C4-2B (cell line): ENCODE measurements at regions not wholly inside any gene's neighbourhood (a gene's known extent, or its start where the extent isn't known, plus 50 kb on each side); places are given as distances from the start of the nearest gene placed in this dataset.

Source experiments
- ZFX ChIP-seq: fragments of 450-650 bp; IDR thresholded peaks from 2 replicates; pipeline ENCODE4 v1.6.1; 2017
- TF ChIP-seq, protein P1 (sequence below): fragments of 450-650 bp; conservative IDR thresholded peaks from 2 replicates; pipeline ENCODE4 v1.5.1; 2017; ENCODE audit warnings: mild to moderate bottlenecking

DNA sequence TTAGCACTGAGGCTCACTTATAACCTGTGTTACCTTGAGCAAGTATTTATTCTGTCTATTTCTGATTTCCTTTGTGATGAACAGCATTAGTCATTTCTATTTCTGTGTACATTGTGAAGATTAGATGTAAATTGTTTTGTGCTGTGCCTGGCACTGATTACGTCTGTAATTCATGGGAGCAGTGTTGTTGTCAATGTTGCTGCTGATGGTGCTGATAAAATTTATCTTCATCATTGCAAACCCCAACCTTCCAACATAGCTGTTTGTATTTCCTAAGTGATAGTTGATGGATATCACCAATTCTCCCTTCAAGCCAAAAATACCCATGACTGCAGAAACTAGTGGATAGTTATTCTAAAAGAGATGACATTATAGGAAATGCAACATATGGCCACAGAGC, 400.5 kb upstream of the GRM3 start:
- TF ChIP-seq, protein P1, sequence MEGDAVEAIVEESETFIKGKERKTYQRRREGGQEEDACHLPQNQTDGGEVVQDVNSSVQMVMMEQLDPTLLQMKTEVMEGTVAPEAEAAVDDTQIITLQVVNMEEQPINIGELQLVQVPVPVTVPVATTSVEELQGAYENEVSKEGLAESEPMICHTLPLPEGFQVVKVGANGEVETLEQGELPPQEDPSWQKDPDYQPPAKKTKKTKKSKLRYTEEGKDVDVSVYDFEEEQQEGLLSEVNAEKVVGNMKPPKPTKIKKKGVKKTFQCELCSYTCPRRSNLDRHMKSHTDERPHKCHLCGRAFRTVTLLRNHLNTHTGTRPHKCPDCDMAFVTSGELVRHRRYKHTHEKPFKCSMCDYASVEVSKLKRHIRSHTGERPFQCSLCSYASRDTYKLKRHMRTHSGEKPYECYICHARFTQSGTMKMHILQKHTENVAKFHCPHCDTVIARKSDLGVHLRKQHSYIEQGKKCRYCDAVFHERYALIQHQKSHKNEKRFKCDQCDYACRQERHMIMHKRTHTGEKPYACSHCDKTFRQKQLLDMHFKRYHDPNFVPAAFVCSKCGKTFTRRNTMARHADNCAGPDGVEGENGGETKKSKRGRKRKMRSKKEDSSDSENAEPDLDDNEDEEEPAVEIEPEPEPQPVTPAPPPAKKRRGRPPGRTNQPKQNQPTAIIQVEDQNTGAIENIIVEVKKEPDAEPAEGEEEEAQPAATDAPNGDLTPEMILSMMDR, result no peak
- TF ChIP-seq ZFX, result no peak
